ENCODE measurements at regions not wholly inside any gene's neighbourhood (a gene's known extent, or its start where the extent isn't known, plus 50 kb on each side); places are given as distances from the start of the nearest gene placed in this dataset.

GRCh38 chr21:27820342-27820741, 853.5 kb upstream of the ADAMTS5 start:
- intact Hi-C loops (cut with DNase I): no loop called here
- no peak for DNase-seq (ENCODE audit: low spot score)

GRCh38 chr21:27819299-27819698, 852.4 kb upstream of the ADAMTS5 start:
- intact Hi-C loops (cut with DNase I): loop anchor here (10.0 kb wide), 1 partner anchor 974 kb away; the partner anchor contains the start of gene ADAMTS1
- no peak for DNase-seq (ENCODE audit: low spot score)

DNA sequence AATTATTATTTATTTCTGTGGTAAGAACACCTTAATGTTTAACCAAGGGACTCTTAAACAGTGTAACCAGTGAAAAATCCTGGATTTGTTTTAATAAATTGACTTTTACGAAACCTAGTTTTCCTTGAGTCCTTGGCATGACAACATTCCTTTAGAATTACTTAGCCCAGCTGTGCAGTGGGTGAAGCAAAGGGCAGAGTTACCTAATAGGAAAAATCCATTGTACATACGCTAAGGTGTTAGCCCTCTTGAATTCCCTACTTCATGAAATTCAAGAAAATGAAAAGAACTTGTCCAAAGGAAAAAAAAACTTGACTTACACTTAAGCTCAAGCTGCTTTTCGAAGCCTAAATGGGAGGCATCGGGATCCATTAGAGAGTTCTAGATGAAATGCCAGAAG, 852.0 kb upstream of the ADAMTS5 start:
- intact Hi-C loops (cut with DNase I): loop anchor here (10.0 kb wide), 1 partner anchor 974 kb away; the partner anchor contains the start of gene ADAMTS1
- DNase-seq (ENCODE audit: low spot score): no peak

GRCh38 chr21:27817902-27818623, 851.2 kb upstream of the ADAMTS5 start:
- intact Hi-C loops (cut with DNase I): loop anchor here (10.0 kb wide), 1 partner anchor 973 kb away; the partner anchor contains the start of gene ADAMTS1
- DNase-seq (ENCODE audit: low spot score): no peak

DNA sequence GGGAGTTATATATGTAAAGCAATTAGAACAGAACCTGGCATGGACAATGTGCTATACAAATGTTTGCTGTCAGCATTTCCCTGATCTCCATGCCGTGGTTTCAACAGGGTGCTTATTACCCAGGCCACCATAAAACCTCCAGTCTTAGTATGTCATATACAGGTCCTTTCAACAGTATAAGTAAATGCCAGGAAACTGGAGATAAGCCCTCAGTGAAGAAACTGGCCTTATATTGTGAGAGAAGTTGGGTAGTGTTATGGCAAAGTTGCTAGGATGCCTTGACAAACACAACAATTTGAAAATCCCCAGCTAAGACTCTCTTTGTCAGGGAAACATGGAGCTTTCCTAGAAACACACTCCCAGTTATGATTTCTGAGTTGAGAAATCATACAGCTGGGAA, 850.2 kb upstream of the ADAMTS5 start:
- intact Hi-C loops (cut with DNase I): loop anchor here (10.0 kb wide), 1 partner anchor 972 kb away; the partner anchor contains the start of gene ADAMTS1
- DNase-seq (ENCODE audit: low spot score): no peak

DNA sequence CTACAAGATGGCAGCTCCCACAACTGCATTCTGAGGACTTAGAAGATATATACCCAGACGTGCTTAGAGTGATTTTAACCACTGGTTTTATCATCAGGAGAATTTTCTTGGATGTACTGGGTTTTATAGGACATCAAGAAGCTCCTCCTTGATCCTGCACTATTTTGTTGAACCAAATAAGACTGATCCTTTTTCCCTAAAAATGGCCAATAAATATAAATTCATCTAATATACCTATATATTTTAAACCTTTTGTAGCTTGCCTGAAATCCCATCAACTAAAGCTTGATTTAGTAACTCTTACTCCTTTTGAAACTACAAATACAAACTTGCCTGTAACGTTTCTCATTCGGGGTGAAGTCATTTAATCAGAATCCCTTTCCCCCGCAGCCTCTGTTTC, 849.4 kb upstream of the ADAMTS5 start:
- intact Hi-C loops (cut with DNase I): loop anchor here (10.0 kb wide), 1 partner anchor 972 kb away; the partner anchor contains the start of gene ADAMTS1
- no peak for DNase-seq (ENCODE audit: low spot score)

- DNase-seq (ENCODE audit: low spot score): no peak
Observed at GRCh38 chr21:27814226-27814625, 847.3 kb upstream of the ADAMTS5 start.

GRCh38 chr21:27813750-27814149, 846.9 kb upstream of the ADAMTS5 start:
- intact Hi-C loops (cut with DNase I): loop anchor here (10.0 kb wide), 1 partner anchor 969 kb away; the partner anchor contains the start of gene ADAMTS1
- DNase-seq (ENCODE audit: low spot score): no peak

More at GRCh38 chr21:27814226-27814625, 847.3 kb upstream of the ADAMTS5 start:
- intact Hi-C loops (cut with DNase I): loop anchor here (10.0 kb wide), 1 partner anchor 969 kb away; the partner anchor contains the start of gene ADAMTS1

DNA sequence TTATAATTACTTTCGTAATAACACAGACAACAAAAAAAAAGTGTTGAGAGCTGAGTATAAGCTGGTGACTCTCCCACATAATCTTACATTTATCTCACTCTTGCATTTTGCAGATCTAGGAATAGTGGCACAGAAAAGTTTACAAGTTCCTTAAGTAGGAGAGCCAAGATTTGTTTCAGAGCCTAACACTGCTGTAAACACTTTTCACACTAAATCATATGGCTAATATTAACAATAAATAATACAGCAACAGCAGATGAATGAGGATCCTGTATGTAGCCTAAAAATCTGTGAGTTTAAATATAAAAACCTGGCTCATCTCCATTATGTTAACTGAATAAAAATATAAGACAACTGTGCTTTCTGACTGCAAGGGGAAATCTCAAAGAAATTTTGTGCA, 846.5 kb upstream of the ADAMTS5 start:
- intact Hi-C loops (cut with DNase I): loop anchor here (10.0 kb wide), 1 partner anchor 969 kb away; the partner anchor contains the start of gene ADAMTS1

DNA sequence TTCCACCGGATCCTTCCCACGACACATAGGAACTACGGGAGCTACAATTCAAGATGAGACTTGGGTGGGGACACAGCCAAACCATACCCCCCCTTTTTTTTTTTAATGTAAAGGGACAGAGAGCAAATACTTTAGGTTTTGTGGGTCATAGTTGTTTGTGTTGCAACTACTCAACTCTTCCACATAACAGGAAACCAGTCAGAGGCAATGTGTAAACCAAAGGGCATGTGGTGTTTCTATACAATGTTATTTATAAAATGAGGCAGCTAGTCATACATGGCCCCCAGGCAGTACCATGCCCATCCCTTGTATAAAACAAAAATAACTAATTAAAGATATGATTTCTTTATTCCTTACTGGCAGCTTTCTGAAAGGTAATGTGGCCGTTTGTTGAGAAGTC, 845.4 kb upstream of the ADAMTS5 start:
- DNase-seq (ENCODE audit: low spot score): no peak
- intact Hi-C loops (cut with DNase I): loop anchor here (10.0 kb wide), 1 partner anchor 967 kb away; the partner anchor contains the start of gene ADAMTS1

More for the DNA sequence above, 846.5 kb upstream of the ADAMTS5 start:
- no peak for DNase-seq (ENCODE audit: low spot score)

GRCh38 chr21:27808923-27809322, 842.0 kb upstream of the ADAMTS5 start:
- intact Hi-C loops (cut with DNase I): loop anchor here (10.0 kb wide), 1 partner anchor 104 kb away; no protein-coding TSS in a partner anchor
- no peak for DNase-seq (ENCODE audit: low spot score)

GRCh38 chr21:27807596-27807995, 840.7 kb upstream of the ADAMTS5 start:
- intact Hi-C loops (cut with DNase I): loop anchor here (10.0 kb wide), 1 partner anchor 103 kb away; no protein-coding TSS in a partner anchor

DNA sequence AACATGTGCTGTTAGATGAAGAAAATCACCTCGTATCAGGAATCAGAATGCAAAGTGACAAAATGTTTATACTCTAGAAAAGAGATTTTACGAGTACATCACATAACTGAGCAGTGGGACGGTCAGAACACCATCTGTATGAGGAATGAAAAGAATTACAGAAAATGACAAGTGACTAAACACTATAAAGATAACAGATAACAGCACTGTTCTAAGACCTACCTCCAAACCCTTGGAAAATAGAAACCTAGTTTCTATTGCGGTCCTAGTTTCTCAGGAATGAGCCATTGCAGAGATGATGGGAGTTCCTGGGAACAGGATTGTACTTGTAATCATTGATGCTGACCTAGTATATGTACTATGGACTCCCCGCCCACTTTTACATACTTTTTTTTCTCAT, 839.4 kb upstream of the ADAMTS5 start:
- intact Hi-C loops (cut with DNase I): loop anchor here (10.0 kb wide), 1 partner anchor 101 kb away; no protein-coding TSS in a partner anchor
- DNase-seq (ENCODE audit: low spot score): no peak

More at GRCh38 chr21:27807596-27807995, 840.7 kb upstream of the ADAMTS5 start:
- DNase-seq (ENCODE audit: low spot score): no peak

- intact Hi-C loops (cut with DNase I): loop anchor here (10.0 kb wide), 1 partner anchor 101 kb away; no protein-coding TSS in a partner anchor
- DNase-seq (ENCODE audit: low spot score): no peak
Observed at GRCh38 chr21:27805696-27806095, 838.8 kb upstream of the ADAMTS5 start.

DNA sequence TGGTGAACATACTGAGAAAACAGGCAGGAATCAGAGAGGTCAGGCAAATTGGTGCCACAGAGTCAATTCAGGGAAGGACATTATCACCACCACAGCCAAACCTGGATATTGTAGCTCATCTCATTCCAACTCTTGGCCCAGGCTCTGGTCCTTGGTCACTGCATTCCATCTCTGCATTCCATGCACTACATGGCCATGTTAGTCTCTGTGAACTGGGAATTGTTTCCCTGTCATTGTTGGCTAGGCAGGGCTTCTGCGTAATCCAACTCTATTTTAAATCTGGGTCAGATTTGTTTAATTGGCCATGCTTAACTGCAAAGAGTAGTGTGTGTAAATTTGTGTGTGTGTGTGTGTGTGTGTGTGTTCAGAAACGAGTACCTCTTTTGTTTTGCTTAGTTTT, 837.6 kb upstream of the ADAMTS5 start:
- no peak for DNase-seq (ENCODE audit: low spot score)
- intact Hi-C loops (cut with DNase I): loop anchor here (5.0 to 10.0 kb wide), 2 partner anchors 42 to 100 kb away; no protein-coding TSS in a partner anchor

GRCh38 chr21:27803571-27803970, 836.7 kb upstream of the ADAMTS5 start:
- intact Hi-C loops (cut with DNase I): loop anchor here (5.0 to 10.0 kb wide), 2 partner anchors 41 to 99 kb away; no protein-coding TSS in a partner anchor
- DNase-seq (ENCODE audit: low spot score): no peak

DNA sequence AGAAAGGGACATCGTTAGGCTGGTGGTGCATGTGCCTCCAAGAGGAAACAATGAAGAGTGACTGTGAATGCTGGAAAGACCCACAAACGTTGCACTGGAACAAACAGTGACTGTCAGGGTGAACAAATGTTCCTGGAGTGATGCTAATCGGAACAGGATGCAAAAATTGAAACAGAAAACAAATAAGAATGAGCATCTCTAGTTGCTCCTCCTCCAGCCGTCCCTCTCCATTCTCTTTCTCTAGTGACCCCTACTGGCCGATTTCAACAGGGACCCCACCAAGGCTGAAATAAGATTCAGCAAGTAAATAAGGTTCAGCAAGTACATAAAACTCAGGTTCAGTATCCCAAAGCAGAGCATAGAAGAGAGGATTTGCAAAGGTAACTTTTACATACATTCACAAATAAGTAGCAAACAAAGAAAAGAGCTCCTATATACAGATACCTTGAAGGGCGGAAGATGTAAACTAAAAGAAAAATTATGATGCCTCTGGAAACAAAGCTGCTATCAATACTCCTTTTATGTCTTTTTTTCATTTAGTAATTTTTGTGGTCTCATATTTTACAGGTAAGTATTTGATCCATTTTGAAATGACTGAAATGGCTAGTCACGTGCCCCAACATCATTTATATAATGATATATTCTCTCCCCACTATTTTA, 836.1 kb upstream of the ADAMTS5 start:
- intact Hi-C loops (cut with DNase I): loop anchor here (5.0 to 10.0 kb wide), 2 partner anchors 41 to 98 kb away; no protein-coding TSS in a partner anchor

GRCh38 chr21:27799861-27800260, 833.0 kb upstream of the ADAMTS5 start:
- DNase-seq (ENCODE audit: low spot score): no peak
- intact Hi-C loops (cut with DNase I): loop anchor here (5.0 to 10.0 kb wide), 2 partner anchors 38 to 95 kb away; no protein-coding TSS in a partner anchor

More for the DNA sequence above, 836.1 kb upstream of the ADAMTS5 start:
- DNase-seq (ENCODE audit: low spot score): no peak

DNA sequence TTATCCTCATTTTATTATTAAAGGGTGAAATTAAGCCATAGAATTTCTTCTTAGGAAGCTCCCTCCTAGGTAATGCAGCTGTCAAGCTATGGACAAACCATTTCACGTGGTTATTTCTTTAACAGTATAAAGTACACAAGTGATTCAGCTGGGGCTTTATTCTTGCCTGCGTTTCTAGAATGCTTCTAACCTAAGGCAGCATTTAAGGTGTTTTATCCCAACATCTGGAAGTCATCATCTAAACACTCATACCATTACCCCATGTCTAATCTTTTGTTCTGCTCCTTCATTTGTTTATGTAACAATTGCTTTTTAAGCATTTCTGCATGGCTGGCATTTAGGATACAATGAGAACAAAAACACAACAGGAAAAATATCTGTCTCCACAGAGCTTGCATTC, 829.2 kb upstream of the ADAMTS5 start:
- no peak for DNase-seq (ENCODE audit: low spot score)
- intact Hi-C loops (cut with DNase I): no loop called here

DNA sequence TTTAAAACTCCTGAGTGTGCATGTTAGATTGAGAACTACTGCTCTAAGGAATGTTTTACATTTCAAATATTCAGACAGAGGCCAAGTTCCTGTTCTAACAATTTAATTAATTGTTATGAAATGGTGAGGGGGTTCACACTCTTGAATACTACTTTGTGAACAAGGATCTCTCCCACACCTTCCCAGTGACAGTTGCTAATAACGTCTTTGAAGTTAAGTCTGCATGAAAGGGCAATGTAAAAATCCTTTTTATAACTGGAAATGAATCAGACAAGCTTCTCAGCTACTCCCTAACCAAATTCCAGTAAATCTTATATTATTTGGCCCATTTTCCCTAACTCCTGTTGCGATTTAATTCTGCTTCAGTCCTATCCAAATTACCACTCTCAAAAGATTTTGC, 828.5 kb upstream of the ADAMTS5 start:
- intact Hi-C loops (cut with DNase I): no loop called here

More for the DNA sequence above, 828.5 kb upstream of the ADAMTS5 start:
- DNase-seq (ENCODE audit: low spot score): no peak

Measured in cardiac septum (tissue), 1 donor.